ENCODE measurements at regions not wholly inside any gene's neighbourhood (a gene's known extent, or its start where the extent isn't known, plus 50 kb on each side); places are given as distances from the start of the nearest gene placed in this dataset.

- TF ChIP-seq ZNF644 (CRISPR knock-in tag; IDR thresholded peaks at IDR 0.05; ENCODE audit: low read depth) (no peak), REL (CRISPR knock-in tag; conservative IDR thresholded peaks at IDR 0.05) (no peak), KAT2B (IDR thresholded peaks at IDR 0.05; ENCODE audit: borderline replicate concordance, low read depth, low read length) (no peak), ZBTB33 (CRISPR knock-in tag; IDR thresholded peaks at IDR 0.05) (no peak), ATF4 (CRISPR knock-in tag; IDR thresholded peaks at IDR 0.05) (no peak), MEF2D (CRISPR knock-in tag; IDR thresholded peaks at IDR 0.05) (no peak), NFE2 (CRISPR knock-in tag; IDR thresholded peaks at IDR 0.05) (no peak), HDAC2 (CRISPR knock-in tag; IDR thresholded peaks at IDR 0.05) (no peak), GTF2F1 (IDR thresholded peaks at IDR 0.05; ENCODE audit: low read length) (no peak), NPAS2 (CRISPR knock-in tag; IDR thresholded peaks at IDR 0.05; ENCODE audit: borderline replicate concordance) (no peak), SP4 (CRISPR knock-in tag; IDR thresholded peaks at IDR 0.05) (no peak), ZNF564 (CRISPR knock-in tag; IDR thresholded peaks at IDR 0.05) (no peak), ZZZ3 (CRISPR knock-in tag; IDR thresholded peaks at IDR 0.05; ENCODE audit: borderline replicate concordance) (no peak), TRAFD1 (CRISPR knock-in tag; IDR thresholded peaks at IDR 0.05; ENCODE audit: borderline replicate concordance) (no peak)
Measured at GRCh38 chr20:17835934-17836300, 132.7 kb downstream of the SNX5 start.

Data from HepG2 (cell line).